ENCODE measurements at regions not wholly inside any gene's neighbourhood (a gene's known extent, or its start where the extent isn't known, plus 50 kb on each side); places are given as distances from the start of the nearest gene placed in this dataset.
"Not testable (repeated sequence)": the region's sequence is repeated elsewhere in the genome, so short reads cannot be mapped to it uniquely, and the experiment has no call there.

GRCh38 chr10:20682782-20683181, 214.3 kb downstream of the NEBL start:
- DNase-seq (ENCODE audit: low spot score) (no peak), ATAC-seq (no peak)
- Mint-ChIP-seq H3K4me1 (ENCODE audit: low read depth in 2 of 2) (peaks cover 0 to 6% of the 10 kb centered on the region in 2 donors), H3K27ac (peak overlapping the region in 1 of 2 donors; percentile 6), H3K36me3 (peaks cover 5% of the 10 kb centered on the region), H3K27me3 (no peaks in the 10 kb centered on the region), H3K9me3 (peaks cover 5% of the 10 kb centered on the region), H3K4me3 (no peak overlapping the region)

GRCh38 chr10:20677340-20677739, 219.8 kb downstream of the NEBL start:
- peaks cover 0 to 12% of the 10 kb centered on the region in 2 donors for H3K4me1 Mint-ChIP-seq (ENCODE audit: low read depth in 2 of 2)
- no peaks in the 10 kb centered on the region for H3K27me3 Mint-ChIP-seq
- H3K9me3 Mint-ChIP-seq: no peaks in the 10 kb centered on the region
- ATAC-seq (no peak), DNase-seq (ENCODE audit: low spot score) (no peak)
- H3K36me3 Mint-ChIP-seq: no peaks in the 10 kb centered on the region
- H3K4me3 Mint-ChIP-seq: no peak overlapping the region
- H3K27ac Mint-ChIP-seq: no peak overlapping the region

- Mint-ChIP-seq H3K9me3 (no peaks in the 10 kb centered on the region), H3K27me3 (no peaks in the 10 kb centered on the region), H3K4me3 (no peak overlapping the region), H3K27ac (no peak overlapping the region), H3K36me3 (no peaks in the 10 kb centered on the region), H3K4me1 (ENCODE audit: low read depth in 2 of 2) (peaks cover 0 to 19% of the 10 kb centered on the region in 2 donors)
- ATAC-seq: no peak
- no peak for DNase-seq (ENCODE audit: low spot score)
These were observed 222.2 kb downstream of the NEBL start for GRCh38 chr10:20674926-20675325.

DNA sequence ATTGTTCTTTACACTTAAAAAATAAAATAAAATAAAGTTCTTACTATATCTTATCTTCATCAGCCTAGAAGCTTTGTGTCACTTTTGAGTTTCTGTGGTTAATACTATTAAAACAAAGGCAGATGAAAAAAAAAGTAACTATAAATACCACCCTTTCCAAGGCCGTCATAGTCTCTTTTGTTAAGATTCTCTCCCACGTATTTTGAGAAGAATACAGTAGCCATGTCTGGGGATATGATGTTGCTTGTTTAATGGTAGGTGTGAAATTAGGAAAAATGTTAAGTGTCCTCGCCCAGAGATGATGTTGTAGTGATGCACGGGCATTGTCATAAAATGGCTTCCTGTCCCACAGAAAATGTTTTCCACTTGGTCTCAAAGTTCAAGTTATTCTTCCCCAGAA, 223.9 kb downstream of the NEBL start:
- no peak for DNase-seq (ENCODE audit: low spot score)
- Mint-ChIP-seq H3K9me3 (peaks cover 5% of the 10 kb centered on the region), H3K4me3 (no peak overlapping the region), H3K4me1 (ENCODE audit: low read depth in 2 of 2) (peaks cover 0 to 28% of the 10 kb centered on the region in 2 donors), H3K27me3 (no peaks in the 10 kb centered on the region), H3K27ac (no peak overlapping the region), H3K36me3 (no peaks in the 10 kb centered on the region)
- no peak for ATAC-seq

- ATAC-seq (no peak), DNase-seq (ENCODE audit: low spot score) (no peak)
- Mint-ChIP-seq H3K27me3 (no peaks in the 10 kb centered on the region), H3K4me1 (ENCODE audit: low read depth in 2 of 2) (peaks cover 0 to 32% of the 10 kb centered on the region in 2 donors), H3K36me3 (no peaks in the 10 kb centered on the region), H3K27ac (no peak overlapping the region), H3K9me3 (peaks cover 5% of the 10 kb centered on the region), H3K4me3 (no peak overlapping the region)
These were observed 224.4 kb downstream of the NEBL start for GRCh38 chr10:20672741-20673140.

DNA sequence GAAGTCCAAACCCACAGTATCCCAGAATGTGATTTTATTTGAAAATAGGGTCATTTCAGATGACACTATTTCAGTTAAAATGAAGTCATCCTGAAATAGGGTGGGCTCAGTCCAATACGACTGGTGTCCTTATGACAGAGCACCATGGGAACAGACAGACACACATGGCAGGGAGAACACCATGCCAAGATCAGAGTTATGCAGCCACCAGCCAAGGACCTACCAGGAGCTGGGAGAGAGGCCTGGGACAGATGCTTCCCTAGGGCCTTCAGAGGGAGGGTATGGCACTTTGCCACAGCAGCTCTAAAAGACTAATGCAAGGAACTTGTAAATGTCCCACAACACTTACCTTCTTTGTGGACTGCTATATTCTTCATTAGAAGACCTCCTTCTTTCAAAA, 226.5 kb downstream of the NEBL start:
- DNase-seq (ENCODE audit: low spot score) (no peak), ATAC-seq (no peak)
- Mint-ChIP-seq H3K36me3 (no peaks in the 10 kb centered on the region), H3K4me3 (no peak overlapping the region), H3K4me1 (ENCODE audit: low read depth in 2 of 2) (peaks cover 0 to 32% of the 10 kb centered on the region in 2 donors), H3K27me3 (no peaks in the 10 kb centered on the region), H3K9me3 (peaks cover 5% of the 10 kb centered on the region), H3K27ac (no peak overlapping the region)

- peak overlapping the region; percentile 3 to 76 for H3K27ac Mint-ChIP-seq
- no peak overlapping the region for H3K4me3 Mint-ChIP-seq
- no peaks in the 10 kb centered on the region for H3K36me3 Mint-ChIP-seq
- H3K4me1 Mint-ChIP-seq (ENCODE audit: low read depth in 2 of 2): peaks cover 0 to 29% of the 10 kb centered on the region in 2 donors
- ATAC-seq (no peak), DNase-seq (ENCODE audit: low spot score) (no peak)
- H3K9me3 Mint-ChIP-seq: peaks cover 5% of the 10 kb centered on the region
- H3K27me3 Mint-ChIP-seq: no peaks in the 10 kb centered on the region
These were observed 228.1 kb downstream of the NEBL start for GRCh38 chr10:20668985-20669384.

DNA sequence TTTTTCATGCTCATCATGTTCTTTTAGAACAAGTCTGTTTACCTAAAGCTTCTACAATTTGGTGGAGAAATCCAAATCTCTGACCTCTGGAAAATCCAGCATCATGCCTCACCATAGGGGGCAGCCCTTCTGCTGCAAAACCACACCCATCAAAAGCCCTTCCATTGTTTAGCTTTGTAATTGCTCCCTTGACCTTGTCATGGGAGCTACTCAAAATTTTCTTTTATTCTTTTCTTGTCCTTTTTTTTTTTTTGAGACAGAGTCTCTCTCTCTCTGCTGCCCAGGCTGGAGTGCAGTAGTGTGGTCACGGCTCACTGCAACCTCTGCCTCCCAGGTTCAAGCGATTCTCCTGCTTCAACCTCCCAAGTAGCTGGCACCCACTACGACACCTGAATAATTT, 234.4 kb downstream of the NEBL start:
- Mint-ChIP-seq H3K4me3 (no peak overlapping the region), H3K27me3 (peaks cover 0 to 2% of the 10 kb centered on the region in 2 donors), H3K27ac (no peak overlapping the region), H3K4me1 (ENCODE audit: low read depth in 2 of 2) (peaks cover 4 to 5% of the 10 kb centered on the region in 2 donors), H3K9me3 (peaks cover 5% of the 10 kb centered on the region), H3K36me3 (peaks cover 6% of the 10 kb centered on the region)
- ATAC-seq (no peak), DNase-seq (ENCODE audit: low spot score) (no peak)

GRCh38 chr10:20659225-20659624, 237.9 kb downstream of the NEBL start:
- no peak for DNase-seq (ENCODE audit: low spot score)
- ATAC-seq: no peak
- Mint-ChIP-seq H3K4me3 (no peak overlapping the region), H3K9me3 (peaks cover 5% of the 10 kb centered on the region), H3K27me3 (peaks cover 0 to 2% of the 10 kb centered on the region in 2 donors), H3K4me1 (ENCODE audit: low read depth in 2 of 2) (peaks cover 4 to 5% of the 10 kb centered on the region in 2 donors), H3K36me3 (peaks cover 12% of the 10 kb centered on the region), H3K27ac (no peak overlapping the region)

DNA sequence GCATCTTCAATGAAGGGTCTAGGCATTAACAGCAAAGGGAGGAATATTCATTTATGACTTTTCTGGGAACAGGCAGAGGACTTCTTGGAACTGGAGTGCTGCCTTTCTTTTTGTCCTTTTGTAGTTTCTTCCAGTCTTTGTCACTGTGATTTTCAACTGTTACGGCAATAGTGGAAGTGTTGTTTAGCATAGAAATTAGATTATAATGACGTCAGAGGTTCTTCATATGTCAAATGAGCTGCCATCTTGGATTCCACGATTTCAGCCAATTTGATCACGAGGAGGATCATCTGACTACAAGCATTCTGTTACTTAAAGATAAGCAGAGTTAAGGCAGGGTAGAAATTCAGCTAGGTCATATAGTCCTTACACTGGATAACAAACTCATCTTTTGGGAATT, 239.0 kb downstream of the NEBL start:
- no peak for DNase-seq (ENCODE audit: low spot score)

GRCh38 chr10:20656886-20657285, 240.2 kb downstream of the NEBL start:
- Mint-ChIP-seq H3K4me1 (ENCODE audit: low read depth in 2 of 2) (no peaks in the 10 kb centered on the region), H3K9me3 (no peaks in the 10 kb centered on the region), H3K4me3 (no peak overlapping the region), H3K27me3 (peaks cover 0 to 2% of the 10 kb centered on the region in 2 donors), H3K36me3 (peaks cover 7% of the 10 kb centered on the region), H3K27ac (no peak overlapping the region)
- ATAC-seq: no peak
- DNase-seq (ENCODE audit: low spot score): no peak

More for the DNA sequence above, 239.0 kb downstream of the NEBL start:
- ATAC-seq: no peak
- Mint-ChIP-seq H3K27ac (no peak overlapping the region), H3K4me3 (no peak overlapping the region), H3K9me3 (peaks cover 5% of the 10 kb centered on the region), H3K36me3 (peaks cover 12% of the 10 kb centered on the region), H3K27me3 (peaks cover 0 to 2% of the 10 kb centered on the region in 2 donors), H3K4me1 (ENCODE audit: low read depth in 2 of 2) (peaks cover 4 to 5% of the 10 kb centered on the region in 2 donors)

- not testable (repeated sequence) for H3K27me3 Mint-ChIP-seq; H3K4me1 Mint-ChIP-seq (ENCODE audit: low read depth in 2 of 2); ATAC-seq; DNase-seq (ENCODE audit: low spot score); H3K4me3 Mint-ChIP-seq; H3K9me3 Mint-ChIP-seq; H3K36me3 Mint-ChIP-seq; H3K27ac Mint-ChIP-seq
These were observed 244.7 kb downstream of the NEBL start for GRCh38 chr10:20652424-20652823.

GRCh38 chr10:20648263-20648874, 248.7 kb downstream of the NEBL start:
- no peak overlapping the region for H3K27ac Mint-ChIP-seq
- ATAC-seq: no peak
- peaks cover 3% of the 10 kb centered on the region for H3K9me3 Mint-ChIP-seq
- no peaks in the 10 kb centered on the region for H3K27me3 Mint-ChIP-seq
- DNase-seq (ENCODE audit: low spot score): no peak
- no peaks in the 10 kb centered on the region for H3K4me1 Mint-ChIP-seq (ENCODE audit: low read depth in 2 of 2)
- peaks cover 4% of the 10 kb centered on the region for H3K36me3 Mint-ChIP-seq
- H3K4me3 Mint-ChIP-seq: no peak overlapping the region

DNA sequence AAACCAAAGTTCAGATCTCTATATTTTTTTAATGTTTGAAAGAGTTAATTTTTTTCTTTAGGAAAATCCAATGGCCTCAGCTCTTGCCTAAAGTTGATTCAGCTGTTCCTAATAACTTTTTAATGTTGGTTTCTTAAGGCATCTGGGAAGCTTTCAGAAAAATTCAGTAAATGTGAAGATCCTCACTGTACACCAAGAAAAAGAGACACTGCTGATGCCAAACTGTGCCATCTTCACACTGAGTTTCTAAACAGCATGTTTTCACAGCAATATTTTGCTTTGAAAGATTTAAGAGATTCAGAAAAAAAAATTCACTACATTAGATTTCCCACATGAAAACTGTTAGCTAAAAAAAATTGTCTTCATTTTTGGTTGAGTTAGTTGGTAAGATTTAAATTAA, 249.4 kb downstream of the NEBL start:
- Mint-ChIP-seq H3K9me3 (peaks cover 3% of the 10 kb centered on the region), H3K27me3 (no peaks in the 10 kb centered on the region), H3K36me3 (peaks cover 4% of the 10 kb centered on the region), H3K4me1 (ENCODE audit: low read depth in 2 of 2) (no peaks in the 10 kb centered on the region), H3K4me3 (no peak overlapping the region), H3K27ac (no peak overlapping the region)
- ATAC-seq: no peak
- DNase-seq (ENCODE audit: low spot score): no peak

GRCh38 chr10:20644421-20644820, 252.7 kb downstream of the NEBL start:
- Mint-ChIP-seq H3K4me3 (no peak overlapping the region), H3K36me3 (peaks cover 4% of the 10 kb centered on the region), H3K27ac (no peak overlapping the region), H3K27me3 (no peaks in the 10 kb centered on the region), H3K9me3 (peaks cover 3% of the 10 kb centered on the region), H3K4me1 (ENCODE audit: low read depth in 2 of 2) (no peaks in the 10 kb centered on the region)
- DNase-seq (ENCODE audit: low spot score): no peak
- ATAC-seq: no peak
